CD4-positive, alpha-beta T cell treated with Interferon alpha-2 for 1 hour (primary cell): ENCODE measurements at regions not wholly inside any gene's neighbourhood (a gene's known extent, or its start where the extent isn't known, plus 50 kb on each side); places are given as distances from the start of the nearest gene placed in this dataset.

Source experiments
- DNase-seq, 2 donors: peaks; one replicate each; pipeline ENCODE4 v3.0.0-alpha.2; 2020 to 2022

DNA sequence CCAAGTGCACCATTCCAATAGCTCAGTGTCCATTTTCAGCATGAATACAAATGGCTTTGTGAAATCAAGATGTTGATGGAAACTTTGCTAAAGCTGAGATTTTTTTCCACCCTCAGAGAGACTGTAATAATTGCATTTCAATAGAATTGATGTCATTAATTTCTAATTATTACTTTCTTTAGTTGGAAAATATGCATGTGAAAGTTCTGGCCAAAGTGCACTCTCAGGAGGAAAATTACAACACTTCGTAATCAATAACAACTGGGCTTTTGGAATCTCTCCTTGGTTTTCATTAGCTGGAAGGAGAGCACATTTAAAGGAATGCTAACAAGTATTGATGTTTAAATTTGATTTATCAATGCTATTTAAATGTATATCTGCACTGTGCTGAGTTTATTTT is 529.5 kb upstream of the CDH8 start:
- DNase-seq, result no peak

DNA sequence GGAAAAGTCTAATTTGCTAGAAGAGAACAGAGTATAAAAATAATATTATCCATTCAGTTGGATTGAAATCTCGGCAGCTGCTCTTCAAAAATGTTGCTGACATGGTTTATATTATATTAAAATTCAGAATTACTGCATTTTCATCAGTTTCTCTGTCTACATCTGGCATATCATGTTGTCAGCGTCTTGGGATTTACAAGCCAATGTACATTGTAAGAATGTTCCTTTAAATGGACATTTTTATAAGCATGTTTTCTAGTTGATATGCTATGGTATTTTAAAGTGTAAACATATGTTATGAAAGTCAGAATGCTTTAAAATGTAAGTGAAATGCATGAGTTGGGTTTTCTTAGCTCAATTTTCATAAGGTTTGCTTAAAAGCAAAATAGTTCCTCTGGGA is 528.1 kb upstream of the CDH8 start:
- DNase-seq, result no peak

DNA sequence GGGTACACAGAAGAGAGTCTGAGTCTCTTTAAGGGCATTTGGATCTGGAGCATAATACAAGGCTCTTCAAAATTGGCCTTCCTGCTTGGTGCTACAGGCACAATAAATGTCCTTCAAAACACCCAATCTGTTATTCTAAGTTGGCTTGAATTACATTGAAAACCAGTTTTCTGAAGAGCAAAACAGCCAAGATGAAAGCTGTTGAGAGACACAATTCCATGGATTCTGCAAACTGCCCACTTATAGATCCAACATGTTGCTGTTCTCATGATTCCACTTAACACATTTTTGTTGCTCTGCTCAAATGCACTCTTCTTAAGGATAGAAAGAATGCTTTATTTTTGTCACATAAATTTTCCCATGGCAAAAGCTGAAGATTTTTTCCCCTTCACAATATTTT is 525.9 kb upstream of the CDH8 start:
- DNase-seq, result no peak

DNA sequence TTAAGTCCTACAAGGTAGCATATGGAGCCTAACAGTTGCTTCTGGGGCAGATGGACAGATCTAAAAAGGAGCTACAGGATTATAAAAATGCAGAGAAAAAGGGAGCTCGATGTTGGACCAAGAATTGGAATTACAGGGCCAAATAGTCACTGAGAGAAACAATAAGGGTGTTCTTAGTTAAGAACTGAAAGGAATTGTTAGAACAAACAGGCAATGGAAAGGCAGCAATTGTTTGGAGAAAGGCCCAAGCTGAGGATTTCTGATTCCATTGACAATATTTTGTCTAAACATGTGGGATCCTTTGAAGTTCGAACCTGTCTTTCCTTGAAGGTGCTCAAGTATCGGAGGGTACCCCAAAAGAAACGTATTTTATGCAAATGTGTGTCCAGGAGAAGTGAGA is 513.6 kb upstream of the CDH8 start:
- no peak for DNase-seq

DNA sequence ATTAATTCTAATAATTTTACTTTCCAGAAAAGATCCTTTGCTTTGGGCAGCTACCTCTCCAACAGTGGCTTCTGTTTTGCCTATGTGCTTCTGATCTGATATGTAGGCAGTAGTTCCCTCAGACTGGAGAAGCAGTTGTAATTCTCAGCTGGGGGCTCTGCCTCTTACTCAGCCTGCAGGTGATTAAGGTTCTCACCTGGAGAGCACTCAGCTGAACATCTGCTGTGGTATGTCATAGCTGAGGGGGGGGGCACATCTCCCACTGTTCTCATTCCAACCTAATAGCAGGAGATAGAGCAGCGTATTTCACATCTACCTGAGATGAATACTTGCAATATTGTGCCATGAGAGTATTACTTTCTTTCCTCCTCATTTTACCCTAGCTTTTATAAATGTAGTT is 511.9 kb upstream of the CDH8 start:
- no peak for DNase-seq

DNA sequence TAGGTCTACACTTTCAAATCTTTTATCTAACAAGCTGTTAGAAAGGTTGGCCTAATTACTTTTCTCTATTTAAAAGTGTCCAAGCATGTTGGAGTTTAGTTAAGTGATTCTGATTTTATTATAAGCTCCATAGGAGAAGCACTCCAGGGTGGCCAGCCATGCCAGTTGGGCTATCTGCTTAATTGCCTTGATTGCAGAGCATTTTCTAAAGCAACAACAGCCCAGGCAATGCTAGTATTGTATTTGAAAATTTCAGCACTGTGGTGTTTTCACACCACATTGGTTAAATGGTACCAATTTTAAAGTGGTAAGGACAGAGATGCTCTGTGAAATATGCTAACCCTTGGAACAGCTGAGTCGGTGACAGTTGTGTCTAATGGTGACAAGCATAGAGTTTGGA is 510.5 kb upstream of the CDH8 start:
- DNase-seq, result no peak

DNA sequence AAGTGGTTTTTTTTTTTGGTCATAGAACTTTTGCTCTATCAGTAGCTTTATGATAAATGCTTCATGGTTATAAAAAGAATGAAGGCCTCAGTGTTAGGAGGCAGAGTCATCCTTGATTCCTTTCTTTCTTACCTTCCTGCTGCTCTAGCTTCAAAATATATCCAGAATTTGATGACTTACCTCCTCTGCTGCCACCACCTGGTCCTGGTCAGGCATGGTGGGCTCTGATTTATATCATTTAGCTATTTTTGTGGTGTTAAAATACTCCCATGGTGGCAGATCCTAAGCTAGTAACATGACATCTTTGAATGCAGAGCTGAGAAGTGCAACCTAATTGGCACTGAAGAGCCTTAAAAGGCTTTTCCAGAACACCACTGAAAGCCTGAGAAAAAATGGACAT is 508.8 kb upstream of the CDH8 start:
- no peak for DNase-seq

DNA sequence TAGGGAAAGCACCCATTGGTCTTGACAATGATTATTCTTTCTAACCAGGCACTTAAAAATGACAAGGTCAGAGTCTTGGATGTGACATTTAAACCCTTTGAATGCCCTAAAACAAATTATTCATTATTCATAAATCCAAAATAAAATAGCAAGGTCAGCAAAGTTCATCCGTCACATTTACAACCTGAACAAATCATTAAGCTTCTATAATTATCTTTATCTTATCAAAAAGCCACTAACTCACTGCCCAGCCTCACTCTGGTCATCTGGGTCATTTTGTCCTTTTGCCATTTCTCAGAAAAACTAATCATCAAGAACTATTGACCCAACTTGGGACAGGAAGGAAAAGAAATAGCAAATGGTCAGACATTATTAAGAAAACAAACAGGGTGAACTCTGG is 507.3 kb upstream of the CDH8 start:
- DNase-seq, result no peak

DNA sequence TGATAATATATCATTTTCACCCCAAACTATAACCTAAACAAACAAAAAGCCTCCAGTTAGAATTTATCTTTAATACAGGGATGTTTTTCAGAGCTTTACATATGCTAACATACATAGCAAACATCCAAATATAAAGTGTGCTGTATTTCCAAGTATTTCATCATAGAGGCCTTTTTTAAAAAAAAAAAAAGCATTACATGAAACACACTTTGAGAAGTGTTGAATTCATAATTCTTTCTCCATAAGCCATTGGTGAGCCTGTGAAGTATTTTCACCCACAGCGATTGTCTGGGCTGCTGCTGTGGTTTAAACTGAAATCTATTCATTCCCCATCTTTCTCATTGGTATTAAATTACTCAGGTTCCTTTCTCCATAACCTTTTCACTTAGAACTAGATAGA is 503.4 kb upstream of the CDH8 start:
- no peak for DNase-seq

DNA sequence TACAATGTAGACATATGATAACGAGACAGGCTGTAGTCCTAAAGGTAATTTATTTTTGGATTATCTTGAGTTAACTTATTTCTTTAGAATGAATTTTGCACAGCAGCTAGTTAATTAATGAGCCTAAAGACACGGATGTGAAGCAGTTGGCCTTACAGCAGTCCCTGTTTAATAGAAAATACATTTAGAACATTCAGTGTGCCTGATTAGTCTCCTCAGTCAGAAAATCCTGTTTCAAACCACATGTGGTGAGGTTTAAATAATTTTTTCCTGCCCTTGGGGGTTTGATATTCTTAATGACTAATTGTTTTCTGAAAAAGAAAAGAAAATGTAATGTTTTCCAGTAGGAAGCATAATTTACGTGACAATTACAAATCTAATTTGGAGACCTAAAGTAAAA is 494.2 kb upstream of the CDH8 start:
- no peak for DNase-seq

DNA sequence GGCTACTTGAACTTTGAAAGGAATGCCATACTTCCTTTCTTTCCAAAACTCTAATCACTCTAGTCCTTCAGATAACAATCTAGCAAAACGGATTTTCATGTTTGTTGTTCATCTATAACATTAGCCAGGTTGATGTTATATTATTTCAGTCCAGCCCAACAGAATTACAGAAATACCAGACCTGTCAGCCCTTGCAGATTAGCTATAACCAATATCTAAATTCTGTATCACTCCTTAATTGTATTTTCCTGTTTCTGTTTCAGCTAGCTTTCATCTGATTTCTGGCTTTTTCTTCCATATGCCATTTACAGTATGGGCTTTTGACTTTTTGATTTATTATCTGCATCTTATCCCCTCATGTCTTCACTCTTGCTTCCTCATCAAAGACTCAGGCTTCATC is 479.8 kb upstream of the CDH8 start:
- no peak for DNase-seq

DNA sequence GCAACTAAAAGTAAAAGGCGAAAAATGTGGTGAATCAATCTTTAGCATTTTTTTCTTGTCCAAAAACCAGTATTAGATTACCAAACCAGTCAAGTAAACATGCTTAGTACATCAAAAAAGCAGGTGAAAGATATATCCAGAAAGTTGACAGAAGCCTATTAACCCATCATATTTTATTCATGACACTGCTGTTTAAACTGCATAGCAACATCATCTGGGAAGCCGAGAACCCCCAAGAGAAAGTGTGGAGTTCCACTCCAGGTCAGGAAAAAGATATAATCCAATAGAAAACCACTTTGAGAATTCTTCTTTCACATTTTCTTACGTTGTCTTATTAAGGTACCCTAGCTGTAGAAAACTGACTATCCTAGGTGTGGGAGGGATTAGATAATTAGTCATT is 466.8 kb upstream of the CDH8 start:
- DNase-seq, result no peak

DNA sequence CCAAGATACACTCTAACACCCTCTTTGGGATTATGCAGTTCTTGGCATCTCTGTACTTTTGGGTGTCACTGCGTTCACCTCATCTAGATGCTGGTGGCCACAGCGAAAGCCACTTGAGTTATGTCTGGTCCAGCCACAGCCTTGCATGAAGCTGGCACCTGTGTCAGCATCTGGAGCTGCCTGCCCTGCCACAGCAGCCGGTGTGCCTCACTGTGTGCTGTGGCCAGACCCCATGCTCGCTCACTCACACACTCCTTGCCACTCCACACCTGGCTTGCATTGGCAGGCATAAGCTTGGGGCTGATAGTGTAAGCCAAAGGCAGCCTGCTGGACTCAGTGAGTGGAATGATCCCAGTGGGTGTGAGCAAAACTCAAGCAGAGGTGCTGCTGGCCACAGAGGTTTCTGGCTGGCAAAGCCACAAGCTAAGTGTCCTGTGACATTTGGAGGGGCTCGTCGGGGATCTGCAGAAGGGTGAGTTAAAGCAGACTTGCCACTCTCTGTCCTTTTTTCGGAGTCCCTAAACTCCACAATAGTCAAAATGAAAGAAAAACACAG is 442.7 kb upstream of the CDH8 start:
- DNase-seq, result no peak

DNA sequence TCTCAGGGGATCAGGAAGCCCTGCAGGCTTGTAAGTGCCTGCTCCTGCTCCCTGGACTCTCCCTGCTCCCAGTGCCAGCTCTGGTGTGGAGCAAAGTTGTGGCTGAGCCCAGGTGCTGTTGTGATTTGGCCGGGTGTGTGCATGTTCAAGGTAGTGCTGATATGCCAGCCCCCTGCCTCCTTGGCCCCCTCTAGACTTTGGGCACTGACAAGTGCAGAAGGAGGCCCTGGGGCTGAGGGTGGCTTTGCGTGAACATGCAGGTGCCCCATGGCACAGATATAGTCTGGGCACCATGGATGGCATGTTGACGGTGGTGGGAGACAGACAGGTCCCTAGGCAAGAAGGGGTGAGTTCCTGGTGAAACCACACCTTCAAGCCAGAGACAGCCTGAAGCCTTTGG is 441.6 kb upstream of the CDH8 start:
- DNase-seq, result no peak

DNA sequence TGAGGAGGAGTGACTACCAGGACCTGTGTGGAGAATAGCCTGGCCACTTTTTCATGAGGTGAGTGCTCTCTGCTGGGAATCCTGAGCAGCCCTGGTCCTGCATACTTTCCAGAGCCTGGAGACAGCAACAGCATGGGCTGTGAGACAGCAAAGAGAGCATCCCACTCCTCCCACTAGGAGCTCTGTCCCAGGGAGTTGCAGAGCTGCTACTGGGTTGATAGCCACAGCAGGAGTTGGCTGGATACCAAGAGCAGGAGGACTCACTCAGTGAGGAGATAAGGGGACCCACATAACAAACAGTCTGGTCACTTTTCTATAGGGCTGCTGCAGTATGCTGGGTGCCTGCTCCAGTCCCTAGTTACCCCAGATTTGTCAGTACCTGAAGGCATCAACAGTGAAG is 439.3 kb upstream of the CDH8 start:
- DNase-seq, result no peak

DNA sequence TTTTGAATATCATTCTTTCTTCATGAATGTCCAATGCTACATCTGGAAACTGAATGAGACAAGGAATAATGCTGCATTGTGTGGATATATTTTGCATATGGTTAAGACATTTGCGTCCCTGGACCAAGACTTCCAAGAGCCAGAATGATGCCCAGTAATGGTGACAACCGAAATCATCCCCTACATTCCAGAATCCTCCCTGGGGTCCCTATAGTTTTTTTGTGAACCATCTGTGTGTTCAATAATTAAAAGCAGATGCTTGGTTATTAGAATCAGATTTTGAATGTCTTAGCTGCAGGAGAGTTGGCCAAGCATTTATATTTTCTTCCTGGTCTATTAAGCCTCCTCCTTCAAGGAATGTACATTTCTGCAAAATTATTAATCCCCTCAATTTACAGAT is 426.7 kb upstream of the CDH8 start:
- no peak for DNase-seq

DNA sequence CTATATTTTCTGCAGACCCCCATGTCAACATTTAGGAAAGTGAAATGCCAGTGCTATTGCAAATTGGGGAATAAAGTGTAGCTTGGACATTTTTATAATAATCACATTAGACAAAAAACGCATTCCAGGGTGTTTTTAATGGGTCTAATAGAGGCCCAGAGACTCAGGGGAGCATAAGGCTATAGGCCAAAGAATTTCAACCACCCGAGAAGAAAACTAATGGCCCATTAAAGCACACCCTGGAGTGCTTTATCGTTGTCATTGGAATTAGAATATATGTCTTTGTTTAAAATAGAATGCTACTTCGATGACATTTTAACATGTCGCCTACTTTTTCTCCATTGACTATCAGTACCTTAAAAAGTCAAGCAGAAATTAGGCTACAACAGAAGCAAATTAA is 414.1 kb upstream of the CDH8 start:
- DNase-seq, result no peak

DNA sequence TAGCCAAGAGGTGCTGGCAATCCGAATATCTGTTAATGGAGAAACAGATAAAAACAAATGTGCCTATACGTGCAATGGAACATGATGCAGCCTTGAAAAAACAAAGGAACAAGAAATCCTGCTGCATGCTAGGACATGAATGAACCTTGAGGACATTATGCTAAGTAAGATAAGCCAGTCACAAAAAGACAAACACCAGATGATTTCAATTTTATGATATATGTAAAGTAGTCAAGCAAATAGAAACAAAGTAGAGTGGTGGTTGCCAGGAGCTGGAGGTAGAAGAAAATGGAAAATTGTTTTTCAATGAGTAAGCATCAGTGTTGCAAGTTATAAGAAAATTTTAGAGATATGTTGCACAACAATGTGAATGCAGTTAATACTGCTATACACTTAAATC is 409.7 kb upstream of the CDH8 start:
- no peak for DNase-seq

DNA sequence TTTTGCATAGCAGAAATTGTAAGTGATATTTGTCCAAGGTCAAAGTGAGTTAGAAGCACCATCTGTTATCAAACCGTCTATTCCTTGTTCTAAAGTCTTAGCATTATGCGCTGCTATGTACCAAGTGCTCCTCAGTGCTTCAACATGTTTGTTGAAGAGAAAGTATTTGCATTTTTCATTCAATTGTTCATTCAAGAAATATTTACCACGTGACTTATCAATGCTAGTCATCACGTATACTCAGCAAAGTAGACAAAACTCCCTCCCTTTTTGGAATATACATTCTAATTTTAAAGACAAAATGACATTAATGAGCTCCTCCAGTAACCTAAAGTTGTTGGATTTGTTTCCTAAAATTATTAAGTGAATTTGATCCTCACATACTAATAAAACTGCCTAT is 388.0 kb upstream of the CDH8 start:
- no peak for DNase-seq

DNA sequence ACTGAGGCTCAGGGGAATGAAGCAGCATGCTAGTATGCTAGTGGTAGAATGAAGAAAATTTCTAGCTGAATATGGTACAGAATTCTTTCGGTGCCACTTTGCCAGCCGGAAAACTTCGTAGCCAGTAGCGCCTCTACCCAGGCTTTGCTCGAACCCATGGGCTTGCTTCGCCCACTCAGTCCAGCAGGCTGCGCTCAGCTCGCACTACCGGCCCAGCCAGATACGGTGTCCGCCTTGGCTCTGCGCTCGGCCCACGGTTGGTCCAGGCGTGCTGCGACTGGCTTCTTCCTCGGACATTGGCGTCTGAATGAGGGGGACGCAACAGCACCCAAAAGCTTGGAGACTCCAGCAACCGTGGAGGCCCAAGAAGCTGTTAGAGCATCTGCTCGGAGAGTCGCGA is 372.5 kb upstream of the CDH8 start:
- DNase-seq, result no peak

DNA sequence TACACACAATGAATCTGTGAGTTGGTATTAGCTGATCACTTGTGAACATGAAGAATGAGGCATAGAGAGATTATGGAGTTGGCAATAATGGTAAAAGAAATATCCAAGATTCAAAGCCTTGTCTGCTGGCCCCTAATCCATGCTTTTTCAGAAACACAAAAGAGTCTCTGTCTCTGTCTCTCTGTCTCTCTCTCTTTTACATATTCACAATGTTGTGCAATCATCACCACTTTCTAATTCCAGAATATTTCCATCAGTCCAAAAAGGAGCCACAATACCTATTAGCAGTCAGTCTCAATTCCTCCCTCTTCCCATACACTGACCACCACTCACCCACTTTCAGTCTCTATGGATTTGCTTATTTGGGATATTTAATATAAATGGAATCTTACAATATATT is 370.1 kb upstream of the CDH8 start:
- no peak for DNase-seq

DNA sequence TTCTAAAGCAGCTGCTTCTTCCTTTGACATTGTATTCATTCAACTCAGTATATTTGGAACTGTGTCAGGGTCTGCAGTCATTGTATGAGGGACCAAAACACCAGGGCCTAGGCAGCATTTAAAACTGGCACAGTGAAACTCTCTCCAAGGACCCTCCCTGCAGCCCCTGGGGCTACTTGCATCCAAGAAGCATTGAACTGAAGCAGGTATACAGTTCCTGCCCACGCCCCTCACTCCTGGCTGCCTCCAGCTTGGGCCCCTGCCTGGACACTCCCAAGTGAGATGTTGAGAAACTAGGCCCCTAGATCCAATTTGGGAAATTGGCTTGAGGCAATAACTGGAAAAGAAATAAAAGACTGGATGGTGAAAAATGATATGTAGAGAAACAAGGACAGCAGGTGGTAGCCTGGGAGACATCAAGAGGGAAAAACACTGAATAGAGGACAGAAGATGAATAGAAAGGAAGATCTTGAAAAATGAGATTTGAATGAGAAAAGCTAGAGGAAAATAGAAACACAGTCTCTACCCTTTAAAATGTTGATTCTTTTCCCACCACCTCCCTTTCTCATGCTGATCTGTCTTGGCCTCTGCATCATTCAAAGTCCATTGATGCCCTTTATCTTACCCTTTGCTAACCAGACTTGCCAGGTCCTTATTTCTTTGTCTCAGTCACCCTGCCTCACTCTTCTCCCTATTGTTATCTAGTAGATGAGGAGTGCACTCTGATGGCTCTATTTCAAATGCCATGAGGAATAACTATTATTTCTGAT is 368.8 kb upstream of the CDH8 start:
- DNase-seq, result no peak

DNA sequence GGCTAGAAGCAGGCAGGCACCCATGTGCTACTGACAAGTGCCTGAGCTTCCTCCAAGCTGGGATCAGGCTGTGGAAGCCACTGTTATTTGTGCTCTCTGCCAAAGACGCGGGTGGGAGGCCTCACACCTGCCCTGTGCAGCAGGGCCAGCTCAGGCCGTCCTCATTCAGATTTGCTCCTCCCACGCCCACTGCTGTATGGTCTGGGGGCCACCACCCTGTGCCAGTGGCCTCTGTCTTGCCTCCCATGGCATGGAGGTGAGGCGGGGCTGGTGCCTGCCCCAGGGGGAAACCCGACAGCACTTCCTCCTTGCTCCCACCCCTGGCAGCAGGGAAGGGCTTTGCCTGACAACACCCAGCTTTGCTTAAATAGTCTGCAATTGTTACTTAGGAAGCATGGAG is 356.5 kb upstream of the CDH8 start:
- DNase-seq, result no peak

DNA sequence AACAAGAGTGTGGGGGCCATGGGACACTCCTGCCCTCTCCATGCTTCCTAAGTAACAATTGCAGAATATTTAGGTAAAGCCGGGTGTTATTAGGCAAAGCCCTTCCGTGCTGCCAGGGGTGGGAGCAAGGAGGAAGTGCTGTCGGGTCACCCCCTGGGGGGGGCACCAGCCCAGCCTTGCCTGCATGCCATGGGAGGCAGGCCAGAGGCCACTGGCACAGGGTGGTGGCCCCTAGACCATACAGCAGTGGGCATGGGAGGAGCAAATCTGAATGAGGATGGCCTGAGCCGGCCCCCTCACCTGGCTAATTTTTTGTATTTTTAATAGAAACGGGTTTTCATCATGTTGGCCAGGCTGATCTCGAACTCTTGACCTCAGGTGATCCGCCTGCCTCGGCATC is 355.7 kb upstream of the CDH8 start:
- no peak for DNase-seq

DNA sequence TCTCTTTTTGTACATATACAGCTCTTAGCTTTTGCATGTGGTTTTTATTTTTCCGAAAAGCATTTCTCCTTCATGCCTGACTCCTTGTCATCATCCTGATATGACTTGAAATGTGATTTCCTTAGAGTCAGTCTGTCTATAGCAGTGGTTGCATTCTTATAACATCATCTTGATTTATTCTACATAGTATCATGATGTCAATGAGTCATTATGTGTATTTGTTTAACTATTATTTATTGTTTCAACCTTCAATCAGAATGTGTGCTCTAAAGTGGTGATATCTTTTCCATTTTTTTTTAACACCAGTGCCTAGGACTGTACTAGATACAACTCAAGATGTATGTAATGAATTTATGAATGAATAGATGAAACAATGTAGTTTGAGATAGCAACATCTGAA is 354.9 kb upstream of the CDH8 start:
- no peak for DNase-seq
